ENCODE measurements at regions not wholly inside any gene's neighbourhood (a gene's known extent, or its start where the extent isn't known, plus 50 kb on each side); places are given as distances from the start of the nearest gene placed in this dataset.
"Not testable (repeated sequence)": the region's sequence is repeated elsewhere in the genome, so short reads cannot be mapped to it uniquely, and the experiment has no call there.

GRCh38 chr18:61639886-61640285 lies 252.9 kb downstream of the RNF152 start:
- TF ChIP-seq, protein P1, sequence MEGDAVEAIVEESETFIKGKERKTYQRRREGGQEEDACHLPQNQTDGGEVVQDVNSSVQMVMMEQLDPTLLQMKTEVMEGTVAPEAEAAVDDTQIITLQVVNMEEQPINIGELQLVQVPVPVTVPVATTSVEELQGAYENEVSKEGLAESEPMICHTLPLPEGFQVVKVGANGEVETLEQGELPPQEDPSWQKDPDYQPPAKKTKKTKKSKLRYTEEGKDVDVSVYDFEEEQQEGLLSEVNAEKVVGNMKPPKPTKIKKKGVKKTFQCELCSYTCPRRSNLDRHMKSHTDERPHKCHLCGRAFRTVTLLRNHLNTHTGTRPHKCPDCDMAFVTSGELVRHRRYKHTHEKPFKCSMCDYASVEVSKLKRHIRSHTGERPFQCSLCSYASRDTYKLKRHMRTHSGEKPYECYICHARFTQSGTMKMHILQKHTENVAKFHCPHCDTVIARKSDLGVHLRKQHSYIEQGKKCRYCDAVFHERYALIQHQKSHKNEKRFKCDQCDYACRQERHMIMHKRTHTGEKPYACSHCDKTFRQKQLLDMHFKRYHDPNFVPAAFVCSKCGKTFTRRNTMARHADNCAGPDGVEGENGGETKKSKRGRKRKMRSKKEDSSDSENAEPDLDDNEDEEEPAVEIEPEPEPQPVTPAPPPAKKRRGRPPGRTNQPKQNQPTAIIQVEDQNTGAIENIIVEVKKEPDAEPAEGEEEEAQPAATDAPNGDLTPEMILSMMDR (IDR thresholded peaks at IDR 0.05; ENCODE audit: unreplicated experiment in 3 of 3) = no peak
- Mint-ChIP-seq H3K4me1 (peaks cover 6% of the 10 kb centered on the region), H3K4me3 (no peak overlapping the region), H3K27ac (no peak overlapping the region), H3K27me3 (ENCODE audit: low read depth) (no peaks in the 10 kb centered on the region), H3K36me3 (ENCODE audit: low read depth) (no peaks in the 10 kb centered on the region), H3K9me3 (no peaks in the 10 kb centered on the region)

GRCh38 chr18:61637905-61638595 lies 254.8 kb downstream of the RNF152 start:
- Mint-ChIP-seq H3K4me3 (no peak overlapping the region), H3K36me3 (ENCODE audit: low read depth) (no peaks in the 10 kb centered on the region), H3K4me1 (peaks cover 6% of the 10 kb centered on the region), H3K9me3 (no peaks in the 10 kb centered on the region), H3K27ac (no peak overlapping the region), H3K27me3 (ENCODE audit: low read depth) (no peaks in the 10 kb centered on the region)
- TF ChIP-seq, protein P1 (IDR thresholded peaks at IDR 0.05; ENCODE audit: unreplicated experiment in 3 of 3) = no peak

DNA sequence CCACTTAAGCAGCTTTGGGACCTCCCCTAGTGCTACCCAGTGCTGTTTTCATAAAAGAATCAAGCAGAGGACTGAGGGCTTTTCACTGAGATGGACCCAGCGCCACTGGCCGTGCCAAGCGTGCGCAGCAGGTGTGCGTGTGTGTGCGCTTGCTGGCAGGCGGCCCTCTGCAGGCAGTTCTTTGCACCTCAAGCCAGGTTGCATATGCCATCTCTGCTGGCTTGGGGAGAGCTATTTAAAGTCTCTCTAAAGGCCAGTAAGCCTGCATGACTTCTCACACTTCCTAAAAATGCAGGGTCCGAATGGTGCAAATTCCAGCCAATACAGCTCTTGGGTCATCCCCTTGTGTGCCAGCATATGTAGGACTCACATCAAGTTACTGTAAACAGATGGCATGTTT lies 255.5 kb downstream of the RNF152 start:
- TF ChIP-seq, protein P1 (IDR thresholded peaks at IDR 0.05; ENCODE audit: unreplicated experiment in 3 of 3) = no peak
- Mint-ChIP-seq H3K27me3 (ENCODE audit: low read depth) (peaks cover 5% of the 10 kb centered on the region), H3K4me1 (peaks cover 6% of the 10 kb centered on the region), H3K9me3 (no peaks in the 10 kb centered on the region), H3K4me3 (no peak overlapping the region), H3K36me3 (ENCODE audit: low read depth) (no peaks in the 10 kb centered on the region), H3K27ac (no peak overlapping the region)

DNA sequence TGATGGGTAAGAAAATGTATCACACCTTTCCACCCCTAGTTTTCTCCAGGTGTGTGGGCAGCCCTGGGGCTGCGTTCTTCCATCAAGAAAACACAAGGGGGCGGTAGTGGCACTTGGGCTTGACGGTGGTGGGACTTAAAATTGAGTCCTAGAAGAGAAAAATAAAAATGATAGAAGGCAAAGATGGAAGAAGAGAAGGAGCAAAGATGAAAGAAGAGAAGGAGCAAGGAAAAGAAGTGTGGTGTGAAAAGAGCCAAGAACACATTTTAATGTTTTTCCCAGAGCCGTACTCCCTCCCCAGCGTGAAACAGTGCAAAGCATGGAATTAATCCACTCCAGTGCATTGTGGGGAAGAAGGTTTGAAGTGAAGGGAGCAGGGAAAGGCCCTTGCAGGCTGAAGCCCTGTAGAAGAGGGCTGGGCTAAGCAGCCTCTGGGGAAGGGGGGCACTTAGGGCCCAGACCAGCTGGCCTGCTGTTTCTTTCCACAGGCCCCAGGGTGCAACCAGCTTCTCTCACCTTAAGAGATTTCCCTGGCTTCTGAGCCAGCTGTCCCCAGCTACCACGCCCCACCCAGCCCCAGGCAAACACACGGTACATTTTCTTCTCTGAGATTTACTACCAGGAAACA lies 256.8 kb downstream of the RNF152 start:
- Mint-ChIP-seq H3K4me3 (peak overlapping the region in 1 of 3 experiments; percentile 2), H3K36me3 (ENCODE audit: low read depth) (no peaks in the 10 kb centered on the region), H3K9me3 (no peaks in the 10 kb centered on the region), H3K4me1 (peaks cover 6% of the 10 kb centered on the region), H3K27ac (peak overlapping the region; percentile 5 to 70 (median 24)), H3K27me3 (ENCODE audit: low read depth) (peaks cover 5% of the 10 kb centered on the region)
- TF ChIP-seq, protein P1 (IDR thresholded peaks at IDR 0.05; ENCODE audit: unreplicated experiment in 3 of 3) = peak; percentile 70 to 77 (median 71)

- Mint-ChIP-seq H3K27ac (no peak overlapping the region), H3K9me3 (peaks cover 19% of the 10 kb centered on the region), H3K27me3 (ENCODE audit: low read depth) (peaks cover 5% of the 10 kb centered on the region), H3K36me3 (ENCODE audit: low read depth) (peaks cover 3% of the 10 kb centered on the region), H3K4me3 (no peak overlapping the region), H3K4me1 (no peaks in the 10 kb centered on the region)
- TF ChIP-seq, protein P1 (IDR thresholded peaks at IDR 0.05; ENCODE audit: unreplicated experiment in 3 of 3) = no peak
Measured at GRCh38 chr18:61628085-61628484, 264.7 kb downstream of the RNF152 start.

DNA sequence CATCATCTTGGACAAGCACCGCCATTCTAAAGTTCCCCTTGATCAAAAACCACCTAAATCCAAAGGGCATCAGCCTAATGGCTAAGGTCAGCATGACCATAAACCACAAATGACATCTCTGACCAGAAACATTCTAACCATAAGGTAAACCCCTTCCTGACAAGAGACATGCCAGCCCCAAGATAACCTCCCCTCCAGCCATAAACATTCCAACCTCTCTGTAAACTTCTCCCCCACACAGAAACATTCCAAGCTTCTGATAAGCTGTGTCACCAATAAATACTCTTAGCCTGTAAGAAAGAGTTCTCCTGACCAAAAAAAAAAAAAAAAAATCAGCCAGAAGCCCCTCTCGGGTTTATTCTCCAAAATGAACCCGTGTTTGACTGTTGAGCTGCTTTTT lies 268.2 kb downstream of the RNF152 start:
- H3K27me3 Mint-ChIP-seq (ENCODE audit: low read depth); H3K36me3 Mint-ChIP-seq (ENCODE audit: low read depth); H3K4me3 Mint-ChIP-seq; H3K4me1 Mint-ChIP-seq: not testable (repeated sequence)
- H3K9me3 Mint-ChIP-seq = peaks cover 25% of the 10 kb centered on the region
- H3K27ac Mint-ChIP-seq = peak overlapping the region in 1 of 3 experiments; percentile 62
